NT2/D1 (cell line): ENCODE measurements at regions not wholly inside any gene's neighbourhood (a gene's known extent, or its start where the extent isn't known, plus 50 kb on each side); places are given as distances from the start of the nearest gene placed in this dataset.

Experiments
- SUZ12 ChIP-seq: IDR thresholded peaks from 2 replicates; pipeline ENCODE4 v1.6.1; 2011; ENCODE audit not compliant: insufficient read length, insufficient read depth; ENCODE audit errors: extremely low read depth
- YY1 ChIP-seq: IDR thresholded peaks from 2 replicates; pipeline ENCODE4 v1.6.1; 2011; ENCODE audit not compliant: insufficient read length, insufficient read depth
- ZNF274 ChIP-seq: IDR thresholded peaks from 2 replicates; pipeline ENCODE4 v1.6.1; 2011; ENCODE audit warnings: mild to moderate bottlenecking, low read depth, low read length

GRCh38 chr11:98834776-98835175 lies 186.0 kb upstream of the CNTN5 start:
- no peak for TF ChIP-seq YY1
- no peak for TF ChIP-seq ZNF274
- no peak for TF ChIP-seq SUZ12
